CD8-positive, alpha-beta memory T cell (primary cell): ENCODE measurements at regions not wholly inside any gene's neighbourhood (a gene's known extent, or its start where the extent isn't known, plus 50 kb on each side); places are given as distances from the start of the nearest gene placed in this dataset.
"Not testable (repeated sequence)": the region's sequence is repeated elsewhere in the genome, so short reads cannot be mapped to it uniquely, and the experiment has no call there.

Source experiments
- CTCF ChIA-PET: fragments of 350-600 bp; sonication (Branson Sonifier 250); formaldehyde crosslinking; loops from one replicate; lab custom pipeline; 2021; ENCODE audit warnings: antibody characterized with exemption; lab: Charles Lee
- POLR2A ChIA-PET: fragments of 350-600 bp; sonication (Branson Sonifier 250); formaldehyde crosslinking; loops from one replicate; lab custom pipeline; 2021; ENCODE audit warnings: antibody characterized with exemption; lab: Charles Lee
- DNase-seq, 5 donors: peaks; one replicate each; pipeline versions ENCODE4 v3.0.0 to v3.0.0-alpha.2; 2020 to 2022; ENCODE audit warnings: mixed read lengths in 1 of 5
- H3K27ac ChIP-seq: one replicate; pipeline ENCODE4 v1.7.0; 2013; ENCODE audit warnings: low read depth, mild to moderate bottlenecking, low read length, moderate library complexity
- H3K27me3 ChIP-seq: 2 replicates; pipeline ENCODE4 v1.7.0; 2013; ENCODE audit warnings: low read length, mild to moderate bottlenecking; ENCODE audit not compliant: insufficient read depth, poor library complexity, severe bottlenecking
- H3K36me3 ChIP-seq: 2 replicates; pipeline ENCODE4 v1.7.0; 2013; ENCODE audit warnings: mild to moderate bottlenecking, low read length, moderate library complexity; ENCODE audit not compliant: insufficient read depth
- H3K4me1 ChIP-seq: 2 replicates; pipeline ENCODE4 v1.7.0; 2013; ENCODE audit warnings: mild to moderate bottlenecking, low read length, moderate library complexity; ENCODE audit not compliant: insufficient read depth
- H3K4me3 ChIP-seq: 2 replicates; pipeline ENCODE4 v1.7.0; 2013; ENCODE audit warnings: mild to moderate bottlenecking, low read length
- H3K9me3 ChIP-seq: 2 replicates; pipeline ENCODE4 v1.7.0; 2013; ENCODE audit warnings: mild to moderate bottlenecking, low read length
- H3K27ac Mint-ChIP-seq, 8 donors: one replicate each; pipeline ENCODE4 v1.8.0; 2020 to 2021; ENCODE audit warnings: mixed read lengths in 8 of 8, mild to moderate bottlenecking in 6 of 8, inconsistent platforms in 3 of 8, moderate library complexity in 3 of 8
- H3K27me3 Mint-ChIP-seq, 2 donors: one replicate each; pipeline ENCODE4 v1.8.0; 2020 to 2021; ENCODE audit warnings: mixed read lengths in 2 of 2, mild to moderate bottlenecking in 1 of 2, moderate library complexity in 1 of 2
- H3K36me3 Mint-ChIP-seq, 3 donors: one replicate each; pipeline ENCODE4 v1.8.0; 2020 to 2021; ENCODE audit warnings: mixed read lengths in 3 of 3, inconsistent platforms in 1 of 3, mild to moderate bottlenecking in 1 of 3
- H3K4me1 Mint-ChIP-seq, 3 donors: one replicate each; pipeline ENCODE4 v1.8.0; 2020 to 2021; ENCODE audit warnings: mixed read lengths in 3 of 3, inconsistent platforms in 1 of 3, mild to moderate bottlenecking in 1 of 3
- H3K4me3 Mint-ChIP-seq, 7 donors: one replicate each; pipeline ENCODE4 v1.8.0; 2020 to 2021; ENCODE audit warnings: mixed read lengths in 7 of 7, mild to moderate bottlenecking in 6 of 7, moderate library complexity in 4 of 7, inconsistent platforms in 2 of 7
- H3K9me3 Mint-ChIP-seq, 5 donors: one replicate each; pipeline ENCODE4 v1.8.0; 2020 to 2022; ENCODE audit warnings: mixed read lengths in 5 of 5, mild to moderate bottlenecking in 3 of 5, moderate library complexity in 2 of 5, inconsistent platforms in 1 of 5

DNA sequence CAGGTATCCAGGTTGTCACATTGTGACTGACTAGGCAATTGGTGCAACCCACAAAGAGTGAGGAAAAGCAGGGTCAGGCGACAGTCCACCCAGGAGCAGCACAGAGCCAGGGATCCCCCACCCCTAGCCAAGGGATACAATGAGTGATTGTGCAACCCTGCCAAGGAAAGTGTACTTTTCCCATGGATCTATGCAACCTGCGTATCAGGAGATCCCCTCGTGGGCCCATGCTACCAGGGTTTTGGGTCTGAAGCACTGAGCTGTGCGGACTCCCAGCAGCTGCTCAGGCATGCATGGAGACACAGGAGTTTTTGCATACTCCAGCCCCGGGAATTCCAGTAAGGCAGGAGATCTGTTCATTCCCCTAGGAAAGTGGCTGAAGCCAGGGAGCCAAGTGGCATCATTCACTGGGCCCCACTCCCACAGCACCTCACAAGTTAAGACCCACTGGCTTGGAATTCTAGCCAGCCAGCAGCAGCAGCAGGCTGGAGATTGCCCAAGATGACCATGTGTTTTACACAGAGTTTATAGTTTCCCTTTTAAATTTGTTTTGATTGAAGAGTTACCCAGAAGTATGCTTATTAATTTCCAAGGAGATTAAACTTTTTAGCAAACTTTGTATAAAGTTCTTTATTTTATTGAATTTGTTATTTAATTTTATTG is 136.0 kb downstream of the LTN1 start:
- H3K27ac Mint-ChIP-seq = no peak overlapping the region
- POLR2A ChIA-PET = interaction anchor here (0.8 kb wide), 1 partner anchor 19 kb away, joined by 3 read pairs; no protein-coding TSS in a partner anchor
- no peaks in the 10 kb centered on the region for H3K9me3 ChIP-seq
- no peak overlapping the region for H3K4me3 Mint-ChIP-seq
- no peaks in the 10 kb centered on the region for H3K4me1 ChIP-seq
- H3K27me3 ChIP-seq = no peaks in the 10 kb centered on the region
- H3K27me3 Mint-ChIP-seq = peaks cover 0 to 2% of the 10 kb centered on the region in 2 donors
- H3K4me3 ChIP-seq = no peak overlapping the region
- H3K36me3 Mint-ChIP-seq = peaks cover 4 to 25% (median 15%) of the 10 kb centered on the region in 3 donors
- DNase-seq = no peak
- peaks cover 4 to 12% (median 10%) of the 10 kb centered on the region in 3 donors for H3K4me1 Mint-ChIP-seq
- no peaks in the 10 kb centered on the region for H3K9me3 Mint-ChIP-seq
- no peaks in the 10 kb centered on the region for H3K36me3 ChIP-seq
- CTCF ChIA-PET = no interaction called here
- no peak overlapping the region for H3K27ac ChIP-seq

GRCh38 chr21:28852706-28853105 is 140.0 kb downstream of the LTN1 start:
- Mint-ChIP-seq H3K4me3 (no peak overlapping the region), H3K9me3 (no peaks in the 10 kb centered on the region), H3K27me3 (no peaks in the 10 kb centered on the region), H3K36me3 (peaks cover 3 to 16% (median 6%) of the 10 kb centered on the region in 3 donors), H3K27ac (no peak overlapping the region), H3K4me1 (peaks cover 14 to 22% (median 16%) of the 10 kb centered on the region in 3 donors)
- ChIA-PET POLR2A (no interaction called here), CTCF (interaction anchor here (0.8 kb wide), 1 partner anchor 12 kb away, joined by 3 read pairs; no protein-coding TSS in a partner anchor)
- Histone ChIP-seq H3K9me3 (no peaks in the 10 kb centered on the region), H3K4me3 (no peak overlapping the region), H3K27ac (no peak overlapping the region), H3K4me1 (no peaks in the 10 kb centered on the region), H3K36me3 (no peaks in the 10 kb centered on the region), H3K27me3 (no peaks in the 10 kb centered on the region)
- DNase-seq = no peak

GRCh38 chr21:28851645-28852044 is 141.0 kb downstream of the LTN1 start:
- Mint-ChIP-seq H3K9me3 (no peaks in the 10 kb centered on the region), H3K27ac (no peak overlapping the region), H3K27me3 (no peaks in the 10 kb centered on the region), H3K36me3 (peaks cover 3 to 16% (median 6%) of the 10 kb centered on the region in 3 donors), H3K4me3 (no peak overlapping the region), H3K4me1 (peaks cover 14 to 22% (median 16%) of the 10 kb centered on the region in 3 donors)
- no peak overlapping the region for H3K27ac ChIP-seq
- POLR2A ChIA-PET = no interaction called here
- CTCF ChIA-PET = no interaction called here
- H3K36me3 ChIP-seq = no peaks in the 10 kb centered on the region
- H3K4me1 ChIP-seq = no peaks in the 10 kb centered on the region
- no peaks in the 10 kb centered on the region for H3K9me3 ChIP-seq
- H3K4me3 ChIP-seq = no peak overlapping the region
- no peaks in the 10 kb centered on the region for H3K27me3 ChIP-seq
- DNase-seq = no peak

DNA sequence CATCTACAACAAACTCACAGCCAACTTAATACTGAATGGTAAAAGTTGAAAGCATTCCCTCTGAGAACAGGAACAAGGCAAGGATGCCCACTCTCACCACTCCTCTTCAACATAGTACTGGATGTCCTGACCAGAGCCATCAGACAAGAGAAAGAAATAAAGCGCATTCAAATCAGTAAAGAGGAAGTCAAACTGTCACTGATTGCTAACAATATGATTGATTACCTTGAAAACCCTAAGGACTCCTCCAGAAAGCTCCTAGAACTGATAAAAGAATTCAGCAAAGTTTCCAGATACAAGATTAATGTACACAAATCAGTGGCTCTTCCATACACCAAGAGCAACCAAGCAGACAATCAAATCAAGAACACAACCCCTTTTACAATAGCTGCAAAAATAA is 153.4 kb downstream of the LTN1 start:
- H3K36me3 ChIP-seq, POLR2A ChIA-PET, H3K36me3 Mint-ChIP-seq, DNase-seq, H3K9me3 ChIP-seq, H3K4me3 ChIP-seq, H3K9me3 Mint-ChIP-seq, H3K27me3 ChIP-seq, CTCF ChIA-PET, H3K27ac ChIP-seq, H3K27me3 Mint-ChIP-seq: not testable (repeated sequence)
- Mint-ChIP-seq H3K27ac (peak overlapping the region in 3 of 8 donors; percentile 2 to 30 (median 16)), H3K4me3 (peak overlapping the region in 1 of 7 donors; percentile 37), H3K4me1 (peaks cover 47 to 54% (median 47%) of the 10 kb centered on the region in 3 donors)
- H3K4me1 ChIP-seq = peaks cover 31% of the 10 kb centered on the region

GRCh38 chr21:28837426-28837825 is 155.3 kb downstream of the LTN1 start:
- H3K27me3 ChIP-seq, H3K36me3 ChIP-seq, H3K4me3 ChIP-seq, H3K27ac ChIP-seq, H3K9me3 ChIP-seq, H3K9me3 Mint-ChIP-seq, POLR2A ChIA-PET, H3K36me3 Mint-ChIP-seq, H3K27me3 Mint-ChIP-seq: not testable (repeated sequence)
- peak overlapping the region; percentile 71 to 97 (median 88) for H3K27ac Mint-ChIP-seq
- CTCF ChIA-PET = interaction anchor here (1.7 kb wide), 1 partner anchor 47 kb away, joined by 5 read pairs; a partner anchor contains a TSS
- DNase-seq = peak in 2 of 5 donors; percentile 12 to 32
- H3K4me1 ChIP-seq = peaks cover 49% of the 10 kb centered on the region
- H3K4me3 Mint-ChIP-seq = peak overlapping the region; percentile 48 to 93 (median 80)
- peaks cover 65 to 69% (median 65%) of the 10 kb centered on the region in 3 donors for H3K4me1 Mint-ChIP-seq

GRCh38 chr21:28836588-28836987 is 156.1 kb downstream of the LTN1 start:
- Mint-ChIP-seq H3K4me3 (peak overlapping the region; percentile 80 to 93 (median 90)), H3K4me1 (peaks cover 71 to 77% (median 74%) of the 10 kb centered on the region in 3 donors)

DNA sequence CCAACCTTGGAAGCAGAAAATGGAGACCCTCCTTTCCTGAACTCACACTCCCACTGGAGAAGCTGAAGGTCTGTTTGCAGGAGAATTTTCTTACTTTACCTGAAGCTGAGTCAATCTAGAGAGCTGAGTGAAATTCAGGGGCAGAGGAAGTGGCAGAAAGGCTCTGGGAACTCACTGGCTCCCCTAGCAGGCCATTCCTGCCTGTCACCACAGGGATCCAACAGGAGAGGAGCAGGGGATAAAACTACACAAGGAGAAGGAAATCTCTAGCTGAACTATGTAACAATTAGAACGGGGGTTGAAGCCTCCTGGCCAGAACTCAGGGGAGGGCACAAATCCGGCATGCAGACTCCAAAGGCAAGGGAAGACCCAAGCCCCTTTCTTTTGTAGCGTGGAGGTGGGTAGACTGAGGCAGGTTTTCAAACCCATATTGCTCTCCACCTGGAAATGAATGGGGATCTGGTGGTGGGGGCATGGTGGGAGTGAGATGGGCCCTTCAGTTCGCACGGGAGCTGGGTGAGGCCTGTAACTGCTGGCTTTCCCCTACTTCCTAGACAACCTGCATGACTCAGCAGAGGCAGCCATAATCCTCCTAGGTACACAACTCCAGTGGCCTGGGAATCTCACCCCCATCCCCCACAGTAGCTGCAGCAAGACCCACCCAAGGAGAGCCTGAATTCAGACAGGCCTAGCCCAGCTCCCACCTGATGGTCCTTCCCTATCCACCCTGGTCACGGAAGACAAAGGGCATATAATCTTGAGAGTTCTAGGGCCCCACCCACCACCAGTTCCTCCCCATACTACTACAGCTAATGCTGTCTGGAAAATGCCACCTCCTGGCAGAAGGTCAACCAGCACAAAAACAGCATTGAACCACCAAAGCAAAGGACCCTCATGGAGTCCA is 158.1 kb downstream of the LTN1 start:
- CTCF ChIA-PET = interaction anchor here (0.5 to 1.5 kb wide), 3 partner anchors 45 to 53 kb away, joined by 3 to 4 read pairs (median 3); no protein-coding TSS in a partner anchor
- no peaks in the 10 kb centered on the region for H3K27me3 ChIP-seq
- H3K4me3 ChIP-seq = peak overlapping the region; percentile 14
- peaks cover 64% of the 10 kb centered on the region for H3K4me1 ChIP-seq
- H3K36me3 Mint-ChIP-seq = peaks cover 2 to 7% (median 2%) of the 10 kb centered on the region in 3 donors
- peak overlapping the region; percentile 71 to 97 (median 85) for H3K27ac Mint-ChIP-seq
- no peak for DNase-seq
- H3K4me1 Mint-ChIP-seq = peaks cover 80 to 90% (median 89%) of the 10 kb centered on the region in 3 donors
- H3K36me3 ChIP-seq = no peaks in the 10 kb centered on the region
- H3K4me3 Mint-ChIP-seq = peak overlapping the region; percentile 80 to 93 (median 90)
- no peaks in the 10 kb centered on the region for H3K9me3 ChIP-seq
- no peaks in the 10 kb centered on the region for H3K27me3 Mint-ChIP-seq
- no peak overlapping the region for H3K27ac ChIP-seq
- POLR2A ChIA-PET = no interaction called here
- no peaks in the 10 kb centered on the region for H3K9me3 Mint-ChIP-seq

More at GRCh38 chr21:28836588-28836987, 156.1 kb downstream of the LTN1 start:
- POLR2A ChIA-PET = interaction anchor here (0.7 kb wide), 1 partner anchor 198 kb away, joined by 3 read pairs; no protein-coding TSS in a partner anchor
- peak overlapping the region; percentile 71 to 97 (median 88) for H3K27ac Mint-ChIP-seq
- not testable (repeated sequence) for H3K36me3 ChIP-seq, H3K9me3 ChIP-seq, H3K27ac ChIP-seq, H3K36me3 Mint-ChIP-seq, H3K27me3 Mint-ChIP-seq, H3K4me3 ChIP-seq, H3K9me3 Mint-ChIP-seq, H3K27me3 ChIP-seq
- CTCF ChIA-PET = interaction anchor here (1.2 to 1.7 kb wide), 2 partner anchors 48 to 91 kb away, joined by 5 to 6 read pairs; a partner anchor contains a TSS
- H3K4me1 ChIP-seq = peaks cover 58% of the 10 kb centered on the region
- peak in 2 of 5 donors; percentile 3 to 47 for DNase-seq
